ENCODE measurements at regions not wholly inside any gene's neighbourhood (a gene's known extent, or its start where the extent isn't known, plus 50 kb on each side); places are given as distances from the start of the nearest gene placed in this dataset.

GRCh38 chr3:62981962-62982361 lies 106.7 kb upstream of the CADPS start:
- TF ChIP-seq CTCF (IDR thresholded peaks at IDR 0.05): no peak
- TF ChIP-seq EZH2phosphoT487 (IDR thresholded peaks at IDR 0.05): no peak
- no peak for TF ChIP-seq EZH2 (IDR thresholded peaks at IDR 0.05)

Data from neural progenitor cell (in vitro differentiated cells).